ENCODE measurements at regions not wholly inside any gene's neighbourhood (a gene's known extent, or its start where the extent isn't known, plus 50 kb on each side); places are given as distances from the start of the nearest gene placed in this dataset.
"Not testable (repeated sequence)": the region's sequence is repeated elsewhere in the genome, so short reads cannot be mapped to it uniquely, and the experiment has no call there.

GRCh38 chr7:152956006-152956405, 196.5 kb downstream of the ACTR3B start:
- no peak for DNase-seq (ENCODE audit: low spot score)
- no peak for TF ChIP-seq CTCF (IDR thresholded peaks at IDR 0.05; ENCODE audit: extremely low read depth, missing control alignments)

- no peak for DNase-seq (ENCODE audit: low spot score)
- TF ChIP-seq CTCF (IDR thresholded peaks at IDR 0.05; ENCODE audit: extremely low read depth, missing control alignments), result no peak
Observed at GRCh38 chr7:152959610-152960009, 200.1 kb downstream of the ACTR3B start.

GRCh38 chr7:152961796-152962195, 202.2 kb downstream of the ACTR3B start:
- not testable (repeated sequence) for DNase-seq (ENCODE audit: low spot score)

- no peak for TF ChIP-seq CTCF (IDR thresholded peaks at IDR 0.05; ENCODE audit: extremely low read depth, missing control alignments)
- DNase-seq (ENCODE audit: low spot score), result no peak
Observed at GRCh38 chr7:152966189-152966588, 206.6 kb downstream of the ACTR3B start.

GRCh38 chr7:152967958-152968357, 208.4 kb downstream of the ACTR3B start:
- TF ChIP-seq CTCF (IDR thresholded peaks at IDR 0.05; ENCODE audit: extremely low read depth, missing control alignments), result no peak
- no peak for DNase-seq (ENCODE audit: low spot score)

- DNase-seq (ENCODE audit: low spot score), result no peak
- TF ChIP-seq CTCF (IDR thresholded peaks at IDR 0.05; ENCODE audit: extremely low read depth, missing control alignments), result no peak
Observed at GRCh38 chr7:152968514-152968913, 209.0 kb downstream of the ACTR3B start.

- no peak for DNase-seq (ENCODE audit: low spot score)
- TF ChIP-seq CTCF (IDR thresholded peaks at IDR 0.05; ENCODE audit: extremely low read depth, missing control alignments), result no peak
Observed at GRCh38 chr7:152969335-152969734, 209.8 kb downstream of the ACTR3B start.

GRCh38 chr7:152969839-152970238, 210.3 kb downstream of the ACTR3B start:
- no peak for DNase-seq (ENCODE audit: low spot score)
- TF ChIP-seq CTCF (IDR thresholded peaks at IDR 0.05; ENCODE audit: extremely low read depth, missing control alignments), result no peak

All from GM20000 (cell line).